H1 (cell line): ENCODE measurements at regions not wholly inside any gene's neighbourhood (a gene's known extent, or its start where the extent isn't known, plus 50 kb on each side); places are given as distances from the start of the nearest gene placed in this dataset.

Experiments
- CTCF ChIA-PET: fragments of 300-600 bp; sonication (Branson Sonifier 250); formaldehyde crosslinking; loops from one replicate; lab custom pipeline; 2021; ENCODE audit not compliant: partially characterized antibody; lab: Charles Lee
- POLR2A ChIA-PET: fragments of 300-600 bp; sonication (Branson Sonifier 250); formaldehyde crosslinking; loops from one replicate; lab custom pipeline; 2021; ENCODE audit warnings: inconsistent platforms; ENCODE audit not compliant: partially characterized antibody; lab: Charles Lee
- DNase-seq, 2 experiments: peaks; one replicate each; pipeline versions ENCODE4 v3.0.0 to v3.0.0-alpha.2; 2010 to 2022; ENCODE audit warnings: low spot score in 2 of 2, low read depth in 1 of 2, mixed read lengths in 1 of 2
- FAIRE-seq: peaks from 2 replicates; lab custom pipeline; 2011; peaks lifted over from hg19 to GRCh38; lab: Jason Lieb, UNC
- H2AFZ ChIP-seq: 2 replicates; pipeline ENCODE4 v1.8.1; 2012; ENCODE audit warnings: low read length, inconsistent platforms
- H2AK5ac ChIP-seq: 2 replicates; pipeline ENCODE4 v1.6.1; 2013; ENCODE audit warnings: low read depth, low read length
- H2BK120ac ChIP-seq: replicated peaks from 2 replicates; pipeline ENCODE3; 2013; ENCODE audit warnings: low read depth, low read length, inconsistent platforms
- H2BK12ac ChIP-seq: 2 replicates; pipeline ENCODE4 v1.6.1; 2013; ENCODE audit warnings: low read depth, low read length
- H2BK15ac ChIP-seq: 2 replicates; pipeline ENCODE4 v1.6.1; 2013; ENCODE audit warnings: low read length
- H2BK20ac ChIP-seq: 2 replicates; pipeline ENCODE4 v1.6.1; 2013; ENCODE audit warnings: low read length
- H2BK5ac ChIP-seq: 2 replicates; pipeline ENCODE4 v1.6.1; 2013; ENCODE audit warnings: low read depth, low read length
- H3K14ac ChIP-seq: 2 replicates; pipeline ENCODE4 v1.6.1; 2013; ENCODE audit warnings: inconsistent platforms; ENCODE audit not compliant: insufficient read length
- H3K18ac ChIP-seq: 2 replicates; pipeline ENCODE4 v1.6.1; 2013; ENCODE audit warnings: low read length; ENCODE audit errors: extremely low read depth
- H3K23ac ChIP-seq: 2 replicates; pipeline ENCODE4 v1.6.1; 2013; ENCODE audit warnings: inconsistent platforms; ENCODE audit not compliant: insufficient read length
- H3K23me2 ChIP-seq: 2 replicates; pipeline ENCODE4 v1.6.1; 2013; ENCODE audit warnings: low read depth, low read length
- H3K27ac ChIP-seq: 2 replicates; pipeline ENCODE4 v1.6.1; 2011; ENCODE audit warnings: low read depth, low read length, inconsistent platforms
- H3K27me3 ChIP-seq, 4 experiments: replicated peaks in 1 of 4; 1 replicate in 1 of 4; 2 replicates in 3 of 4; pipeline versions ENCODE4 v1.6.1 to v1.8.1; 2011 to 2013; ENCODE audit warnings: low read length in 3 of 4, mild to moderate bottlenecking in 3 of 4, inconsistent platforms in 2 of 4, mixed read lengths in 2 of 4, moderate library complexity in 1 of 4; ENCODE audit not compliant: control insufficient read depth in 3 of 4, insufficient read depth in 3 of 4; ENCODE audit errors: extremely low read depth in 1 of 4
- H3K36me3 ChIP-seq, 4 experiments: 2 replicates each; pipeline versions ENCODE4 v1.6.1 to v1.8.1; 2011 to 2013; ENCODE audit warnings: mild to moderate bottlenecking in 4 of 4, low read length in 3 of 4, moderate library complexity in 2 of 4, control low read depth in 1 of 4, inconsistent platforms in 1 of 4; ENCODE audit not compliant: insufficient read depth in 4 of 4, control insufficient read depth in 2 of 4
- H3K4ac ChIP-seq: replicated peaks from 2 replicates; pipeline ENCODE3; 2013; ENCODE audit warnings: low read length, low read depth, mixed read lengths, inconsistent platforms; ENCODE audit not compliant: insufficient read length
- H3K4me1 ChIP-seq, 4 experiments: replicated peaks in 1 of 4; 1 replicate in 1 of 4; 2 replicates in 3 of 4; pipeline versions ENCODE4 v1.6.1 to v1.8.1; 2011 to 2013; ENCODE audit warnings: low read length in 3 of 4, inconsistent platforms in 2 of 4, mixed read lengths in 1 of 4; ENCODE audit not compliant: insufficient read depth in 4 of 4, control insufficient read depth in 3 of 4
- H3K4me2 ChIP-seq, 2 experiments: 2 replicates each; pipeline versions ENCODE4 v1.6.1 to v1.8.1; 2011 to 2013; ENCODE audit warnings: low read depth in 2 of 2, low read length in 2 of 2, control low read depth in 1 of 2, inconsistent platforms in 1 of 2, mild to moderate bottlenecking in 1 of 2; ENCODE audit not compliant: insufficient read depth in 1 of 2
- H3K4me3 ChIP-seq, 4 experiments: fragments of 200-600, 300-600 bp in 1 of 4; sonication (generic), shearing (Covaris generic), sonication (Bioruptor Twin) in 1 of 4; 2 replicates each; pipeline versions ENCODE4 v1.5.1 to v1.8.1; 2011 to 2016; ENCODE audit warnings: low read length in 4 of 4, low read depth in 3 of 4, control low read depth in 2 of 4, inconsistent platforms in 2 of 4, mild to moderate bottlenecking in 2 of 4, mixed read lengths in 1 of 4, moderate library complexity in 1 of 4; ENCODE audit not compliant: insufficient read depth in 2 of 4; ENCODE audit errors: extremely low read depth in 1 of 4
- H3K56ac ChIP-seq: replicated peaks from 2 replicates; pipeline ENCODE3; 2013; ENCODE audit warnings: low read depth, mild to moderate bottlenecking, mixed read lengths, low read length, inconsistent platforms; ENCODE audit not compliant: insufficient read length
- H3K79me1 ChIP-seq: 2 replicates; pipeline ENCODE4 v1.6.1; 2013; ENCODE audit warnings: low read depth, low read length, control low read depth
- H3K79me2 ChIP-seq, 2 experiments: 2 replicates each; pipeline versions ENCODE4 v1.6.1 to v1.8.1; 2012 to 2013; ENCODE audit warnings: low read length in 2 of 2, mild to moderate bottlenecking in 2 of 2, inconsistent platforms in 1 of 2; ENCODE audit not compliant: insufficient read depth in 2 of 2, control insufficient read depth in 1 of 2
- H3K9ac ChIP-seq, 4 experiments: replicated peaks in 1 of 4; 1 replicate in 1 of 4; 2 replicates in 3 of 4; pipeline versions ENCODE4 v1.6.1 to v1.8.1; 2011 to 2013; ENCODE audit warnings: low read depth in 3 of 4, low read length in 3 of 4, control low read depth in 2 of 4, mild to moderate bottlenecking in 2 of 4, moderate library complexity in 2 of 4, inconsistent platforms in 1 of 4; ENCODE audit errors: extremely low read depth in 1 of 4
- H3K9me3 ChIP-seq, 2 experiments: 2 replicates each; pipeline versions ENCODE4 v1.6.1 to v1.8.1; 2012 to 2013; ENCODE audit warnings: mild to moderate bottlenecking in 2 of 2, moderate library complexity in 2 of 2, control low read depth in 1 of 2, inconsistent platforms in 1 of 2, low read depth in 1 of 2, low read length in 1 of 2, mixed read lengths in 1 of 2; ENCODE audit not compliant: insufficient read depth in 2 of 2
- H4K20me1 ChIP-seq, 2 experiments: replicated peaks in 1 of 2; 2 replicates each; pipeline versions ENCODE3 to v1.8.1; 2011 to 2013; ENCODE audit warnings: inconsistent platforms in 2 of 2, low read length in 2 of 2, mild to moderate bottlenecking in 1 of 2; ENCODE audit not compliant: insufficient read depth in 2 of 2, control insufficient read depth in 1 of 2
- H4K5ac ChIP-seq: 2 replicates; pipeline ENCODE4 v1.6.1; 2013; ENCODE audit warnings: low read length, low read depth, mixed read lengths, inconsistent platforms; ENCODE audit not compliant: insufficient read length
- H4K8ac ChIP-seq: 2 replicates; pipeline ENCODE4 v1.8.0; 2013; ENCODE audit warnings: mild to moderate bottlenecking, moderate library complexity, low read length, inconsistent platforms; ENCODE audit not compliant: insufficient read depth; ENCODE audit errors: extremely low read depth
- H4K91ac ChIP-seq: replicated peaks from 2 replicates; pipeline ENCODE3; 2013; ENCODE audit warnings: low read length, mixed read lengths, inconsistent platforms; ENCODE audit not compliant: insufficient read length
- BCL11A ChIP-seq, 2 experiments: IDR thresholded peaks; one replicate each; pipeline ENCODE4 v1.6.1; 2011; ENCODE audit warnings: low read depth in 2 of 2, low read length in 2 of 2, mild to moderate bottlenecking in 2 of 2
- BRCA1 ChIP-seq: IDR thresholded peaks from 2 replicates; pipeline ENCODE4 v1.6.1; 2012; ENCODE audit warnings: low read depth, low read length, improper control_type of control experiment
- CHD2 ChIP-seq: IDR thresholded peaks from 2 replicates; pipeline ENCODE4 v1.6.1; 2012; ENCODE audit warnings: low read length, improper control_type of control experiment
- CTBP2 ChIP-seq: IDR thresholded peaks from 2 replicates; pipeline ENCODE4 v1.7.0; 2011; ENCODE audit warnings: borderline replicate concordance, mild to moderate bottlenecking, moderate library complexity, mixed read lengths, low read length; ENCODE audit not compliant: insufficient read depth, insufficient read length
- EGR1 ChIP-seq: IDR thresholded peaks from 2 replicates; pipeline ENCODE4 v1.6.1; 2011; ENCODE audit warnings: low read depth, low read length, borderline replicate concordance
- EP300 ChIP-seq, 2 experiments: IDR thresholded peaks; 1 replicate in 1 of 2; 2 replicates in 1 of 2; pipeline ENCODE4 v1.6.1; 2011 to 2012; ENCODE audit warnings: low read depth in 2 of 2, low read length in 2 of 2, mild to moderate bottlenecking in 2 of 2, borderline replicate concordance in 1 of 2, inconsistent platforms in 1 of 2, moderate library complexity in 1 of 2
- GTF2F1 ChIP-seq: IDR thresholded peaks from 2 replicates; pipeline ENCODE4 v1.6.1; 2012; ENCODE audit warnings: low read depth, low read length, improper control_type of control experiment, borderline replicate concordance
- PHF8 ChIP-seq: fragments of 200-600 bp; sonication (generic); conservative IDR thresholded peaks from 2 replicates; pipeline ENCODE4 v1.7.1; 2012; ENCODE audit warnings: low read depth, mild to moderate bottlenecking, inconsistent platforms, low read length, moderate library complexity
- RFX5 ChIP-seq: IDR thresholded peaks from 2 replicates; pipeline ENCODE4 v1.6.1; 2011; ENCODE audit warnings: low read depth, low read length, improper control_type of control experiment, borderline replicate concordance
- SP4 ChIP-seq: IDR thresholded peaks from 2 replicates; pipeline ENCODE4 v1.6.1; 2012; ENCODE audit warnings: low read length, inconsistent platforms
- TAF1 ChIP-seq: IDR thresholded peaks from 2 replicates; pipeline ENCODE4 v1.6.1; 2011; ENCODE audit warnings: mild to moderate bottlenecking, low read depth, low read length
- TCF12 ChIP-seq: IDR thresholded peaks from 2 replicates; pipeline ENCODE4 v1.6.1; 2011; ENCODE audit warnings: low read depth, mild to moderate bottlenecking, low read length
- USF2 ChIP-seq: IDR thresholded peaks from 2 replicates; pipeline ENCODE4 v1.6.1; 2011; ENCODE audit warnings: low read length, improper control_type of control experiment
- ZNF274 ChIP-seq: IDR thresholded peaks from 2 replicates; pipeline ENCODE4 v1.7.0; 2012; ENCODE audit warnings: low read length, borderline replicate concordance; ENCODE audit errors: extremely low read depth
- WGBS, 2 experiments: shearing (Covaris generic) in 1 of 2; methylation state at CpG; one replicate each; pipeline versions ENCODE4 v1.1.6 to v1.1.7; 2013 to 2015; ENCODE audit warnings: low lambda C conversion rate in 2 of 2, mixed read lengths in 2 of 2, inconsistent platforms in 1 of 2, low coverage in 1 of 2, missing lambda C conversion rate in 1 of 2; ENCODE audit not compliant: insufficient replicate concordance in 2 of 2, insufficient coverage in 1 of 2, insufficient read length in 1 of 2; ENCODE audit errors: extremely low coverage in 1 of 2, missing lambda C conversion rate in 1 of 2; 5-methylcytosine and 5-hydroxymethylcytosine counted together

GRCh38 chr6:14399635-14400034 is 282.1 kb downstream of the CD83 start:
- FAIRE-seq, result no peak

More at GRCh38 chr6:14399635-14400034, 282.1 kb downstream of the CD83 start:
- Histone ChIP-seq H4K8ac (no peak overlapping the region), H3K36me3 (peaks cover 0 to 12% (median 0%) of the 10 kb centered on the region in 4 experiments; a peak in 2 of 8 replicates), H2AFZ (no peak overlapping the region), H3K14ac (no peak overlapping the region), H2BK120ac (no peak overlapping the region), H3K9ac (no peak overlapping the region), H2BK12ac (no peak overlapping the region), H2BK5ac (no peak overlapping the region)
- no peak for DNase-seq
- 88% methylated on average over 5 of the region's 5 CpGs; no CpG with 5 or more reads in 1 of the 2 experiments for WGBS, 2 experiments
- TF ChIP-seq PHF8 (no peak), EGR1 (no peak), SP4 (no peak), TCF12 (no peak), CTBP2 (no peak), EP300 (IDR thresholded peaks at IDR 0.05; ENCODE audit: borderline replicate concordance in 1 of 2, low read depth in 2 of 2, low read length in 2 of 2) (no peak), USF2 (no peak), BCL11A (IDR thresholded peaks at IDR 0.05; ENCODE audit: low read depth in 2 of 2, low read length in 2 of 2) (no peak), RFX5 (no peak), GTF2F1 (no peak), ZNF274 (no peak), CHD2 (no peak), TAF1 (no peak), BRCA1 (no peak)
- TF ChIP-seq, all 59 proteins: peak for 0
- Histone ChIP-seq H3K4me3 (no peak overlapping the region), H4K20me1 (no peaks in the 10 kb centered on the region), H3K23me2 (no peaks in the 10 kb centered on the region), H3K27ac (no peak overlapping the region), H2BK20ac (no peak overlapping the region), H3K4ac (no peak overlapping the region), H3K27me3 (no peaks in the 10 kb centered on the region; a peak in 2 of 7 replicates), H2BK15ac (no peak overlapping the region), H3K56ac (no peak overlapping the region), H3K23ac (no peak overlapping the region), H4K5ac (no peak overlapping the region), H2AK5ac (no peak overlapping the region), H3K18ac (no peak overlapping the region), H3K9me3 (peaks cover 21 to 23% of the 10 kb centered on the region in 2 experiments), H3K4me1 (no peaks in the 10 kb centered on the region; a peak in 1 of 7 replicates), H4K91ac (no peak overlapping the region), H3K4me2 (no peak overlapping the region), H3K79me1 (no peaks in the 10 kb centered on the region), H3K79me2 (no peaks in the 10 kb centered on the region)
- CTCF ChIA-PET, result interaction anchor here (0.7 to 1.4 kb wide), 2 partner anchors 188 to 241 kb away, joined by 3 read pairs; no protein-coding TSS in a partner anchor
- POLR2A ChIA-PET, result no interaction called here
